K562 (cell line): ENCODE measurements at regions not wholly inside any gene's neighbourhood (a gene's known extent, or its start where the extent isn't known, plus 50 kb on each side); places are given as distances from the start of the nearest gene placed in this dataset.

Experiments used
- ATAC-seq: fragments of 200-7000 bp; cut with Tn5 transposase; 3 replicates; pipeline ENCODE4 v1.9.1; 2020; ENCODE audit warnings: moderate library complexity
- BruUV-seq: library from RNA; stranded (reverse); fragments of 400-500 nt; replicated peaks from 2 replicates; lab custom pipeline; 2021; lab: Mats Ljungman, UMichigan
- CTCF ChIA-PET: fragments of 300-600 bp; formaldehyde crosslinking; extraction: SDS; loops from one replicate; lab custom pipeline; 2021; ENCODE audit warnings: low intra/inter-chr PET ratio; lab: Yijun Ruan, JAX
- POLR2A ChIA-PET: fragments of 300-600, 350-650 bp; sonication (Branson Sonifier 250); formaldehyde crosslinking; extraction: SDS; loops from one replicate; lab custom pipeline; 2021; ENCODE audit warnings: antibody characterized with exemption, inconsistent platforms; lab: Yijun Ruan, JAX
- DNase-seq, 4 experiments: peaks; one replicate each; pipeline versions ENCODE4 v3.0.0 to v3.0.0-alpha.2; 2011 to 2018; ENCODE audit warnings: low spot score in 3 of 4, mixed read lengths in 3 of 4; ENCODE audit errors: extremely low read depth in 1 of 4
- FAIRE-seq: peaks from 2 replicates; lab custom pipeline; 2011; peaks lifted over from hg19 to GRCh38; lab: Jason Lieb, UNC
- H2AFZ ChIP-seq: 2 replicates; pipeline ENCODE4 v1.6.0; 2011; ENCODE audit warnings: low read depth, low read length, control low read depth, inconsistent platforms
- H3K27ac ChIP-seq: fragments of 200-600 bp; 3 replicates; pipeline ENCODE4 v1.8.0; 2011; ENCODE audit warnings: low read depth, mild to moderate bottlenecking, control low read depth, inconsistent platforms, low read length, moderate library complexity, mixed read lengths; ENCODE audit errors: extremely low read depth
- H3K27me3 ChIP-seq, 2 experiments: fragments of 300-600 bp in 1 of 2; 2 replicates in 1 of 2; 3 replicates in 1 of 2; pipeline versions ENCODE4 v1.6.0 to v1.8.0; 2011; ENCODE audit warnings: inconsistent platforms in 2 of 2, low read length in 2 of 2, mild to moderate bottlenecking in 1 of 2, mixed read lengths in 1 of 2, moderate library complexity in 1 of 2; ENCODE audit not compliant: control insufficient read depth in 2 of 2, insufficient read depth in 2 of 2
- H3K36me3 ChIP-seq: fragments of 300-600 bp; 3 replicates; pipeline ENCODE4 v1.8.0; 2011; ENCODE audit warnings: mild to moderate bottlenecking, low read length, inconsistent platforms; ENCODE audit not compliant: control insufficient read depth, insufficient read depth
- H3K4me1 ChIP-seq, 2 experiments: fragments of 200-600 bp in 1 of 2; replicated peaks in 1 of 2; 2 replicates in 1 of 2; 3 replicates in 1 of 2; pipeline versions ENCODE4 v1.5.1 to v1.8.0; 2011; ENCODE audit warnings: inconsistent platforms in 2 of 2, low read length in 2 of 2, mild to moderate bottlenecking in 1 of 2, mixed read lengths in 1 of 2, moderate library complexity in 1 of 2; ENCODE audit not compliant: control insufficient read depth in 2 of 2, insufficient read depth in 2 of 2
- H3K4me2 ChIP-seq: 2 replicates; pipeline ENCODE4 v1.6.1; 2011; ENCODE audit warnings: low read length, control low read depth, inconsistent platforms, mixed read lengths; ENCODE audit not compliant: insufficient read depth
- H3K4me3 ChIP-seq: fragments of 200-600 bp; sonication (generic), shearing (Covaris generic); 2 replicates; pipeline ENCODE4 v1.5.1; 2016; ENCODE audit warnings: control low read depth, inconsistent platforms
- H3K79me2 ChIP-seq: fragments of 200-600 bp; 3 replicates; pipeline ENCODE4 v1.8.0; 2011; ENCODE audit warnings: low read length, inconsistent platforms; ENCODE audit not compliant: control insufficient read depth, insufficient read depth
- H3K9ac ChIP-seq, 2 experiments: 2 replicates each; pipeline versions ENCODE4 v1.6.0 to v1.6.1; 2011; ENCODE audit warnings: low read depth in 2 of 2, low read length in 2 of 2, control low read depth in 1 of 2, inconsistent platforms in 1 of 2, mild to moderate bottlenecking in 1 of 2, mixed read lengths in 1 of 2; ENCODE audit not compliant: insufficient read depth in 1 of 2
- H3K9me1 ChIP-seq: one replicate; pipeline ENCODE4 v1.6.0; 2011; ENCODE audit warnings: inconsistent platforms, mild to moderate bottlenecking, low read length, moderate library complexity; ENCODE audit not compliant: control insufficient read depth, insufficient read depth
- H3K9me3 ChIP-seq: replicated peaks from 2 replicates; pipeline ENCODE4 v1.5.1; 2011; ENCODE audit warnings: low read depth, low read length, inconsistent platforms; ENCODE audit not compliant: control insufficient read depth, insufficient read depth
- H4K20me1 ChIP-seq: replicated peaks from 2 replicates; pipeline ENCODE4 v1.6.1; 2011; ENCODE audit warnings: low read length, inconsistent platforms, mixed read lengths; ENCODE audit not compliant: control insufficient read depth, insufficient read depth
- CREB1 ChIP-seq, 2 experiments: sonication (generic) in 1 of 2; formaldehyde crosslinking in 1 of 2; IDR thresholded peaks; 2 replicates each; pipeline versions ENCODE4 v1.6.1 to v1.8.0; 2012 to 2022; ENCODE audit warnings: inconsistent platforms in 1 of 2, mild to moderate bottlenecking in 1 of 2, missing genetic modification reagents in 1 of 2, moderate library complexity in 1 of 2
- EGR1 ChIP-seq: fragments of 450-650 bp; conservative IDR thresholded peaks from 2 replicates; pipeline ENCODE4 v1.6.1; 2017; ENCODE audit warnings: mild to moderate bottlenecking
- GABPA ChIP-seq: fragments of 200-800 bp; sonication (Bioruptor generic); conservative IDR thresholded peaks from 2 replicates; pipeline ENCODE4 v1.6.1; 2016; ENCODE audit warnings: low read depth, missing genetic modification characterization, missing compliant biosample characterization
- HIVEP1 ChIP-seq: fragments of 250-450 bp; sonication (Bioruptor Pico); IDR thresholded peaks from 2 replicates; pipeline ENCODE4 v1.4.0; 2020; ENCODE audit warnings: mild to moderate bottlenecking
- NR2C1 ChIP-seq, 2 experiments: fragments of 450-650 bp; IDR thresholded peaks; 2 replicates each; pipeline ENCODE4 v1.6.1; 2017; ENCODE audit warnings: mild to moderate bottlenecking in 2 of 2, antibody characterized with exemption in 1 of 2, inconsistent platforms in 1 of 2, missing compliant biosample characterization in 1 of 2, missing genetic modification characterization in 1 of 2
- RBBP5 ChIP-seq: fragments of 200-600 bp; sonication (generic); IDR thresholded peaks from 2 replicates; pipeline ENCODE4 v1.6.1; 2012; ENCODE audit warnings: borderline replicate concordance, mild to moderate bottlenecking, low read length, control low read depth, inconsistent platforms; ENCODE audit not compliant: insufficient read depth, poor library complexity, severe bottlenecking
- SRF ChIP-seq, 2 experiments: fragments of 250-450, 450-650 bp in 1 of 2; sonication (Bioruptor Pico) in 1 of 2; sonication (generic) in 1 of 2; formaldehyde crosslinking; IDR thresholded peaks; 2 replicates each; pipeline versions ENCODE4 v1.5.0 to v1.5.1; 2020 to 2022; ENCODE audit warnings: mild to moderate bottlenecking in 1 of 2, missing genetic modification reagents in 1 of 2
- ZNF212 ChIP-seq: fragments of 450-650 bp; formaldehyde crosslinking; IDR thresholded peaks from 2 replicates; pipeline ENCODE4 v1.4.0; 2020; ENCODE audit warnings: mild to moderate bottlenecking
- ZNF707 ChIP-seq: fragments of 250-450 bp; sonication (Bioruptor Pico); conservative IDR thresholded peaks from 2 replicates; pipeline ENCODE4 v1.8.0; 2022; ENCODE audit warnings: inconsistent platforms, mild to moderate bottlenecking, moderate library complexity
- whole genome bisulfite sequencing: fragments of 100-300 bp; shearing (Covaris generic); methylation state at CpG from one replicate; pipeline ENCODE4 v1.1.6; 2016; ENCODE audit warnings: low coverage, mixed read lengths; ENCODE audit not compliant: insufficient coverage; ENCODE audit errors: missing lambda C conversion rate; 5-methylcytosine and 5-hydroxymethylcytosine counted together
- in situ Hi-C: fragments of 300-500 bp; cut with MboI; formaldehyde crosslinking; loops from 4 replicates; pipeline ENCODE4 v1.15.0; 2018; ENCODE audit warnings: inconsistent platforms, mixed read lengths
- intact Hi-C: fragments of 100-400 bp; cut with micrococcal nuclease; formaldehyde crosslinking; loops from 2 replicates; pipeline ENCODE4 v1.14.2; 2022
- TF ChIP-seq, protein P1 (sequence below): fragments of 450-650 bp; formaldehyde crosslinking; conservative IDR thresholded peaks from 2 replicates; pipeline ENCODE4 v1.4.0; 2022; ENCODE audit warnings: mild to moderate bottlenecking, missing genetic modification characterization
- TF ChIP-seq, protein P2 (sequence below): sonication (generic); formaldehyde crosslinking; IDR thresholded peaks from 2 replicates; pipeline ENCODE4 v1.9.0; 2022; ENCODE audit warnings: mild to moderate bottlenecking, missing genetic modification reagents
- TF ChIP-seq, protein P3 (sequence below), 2 experiments: IDR thresholded peaks in 1 of 2; conservative IDR thresholded peaks in 1 of 2; 2 replicates each; pipeline ENCODE4 v1.6.1; 2016; ENCODE audit warnings: low read depth in 2 of 2, mild to moderate bottlenecking in 1 of 2, missing compliant biosample characterization in 1 of 2, missing genetic modification characterization in 1 of 2, moderate library complexity in 1 of 2
- TF ChIP-seq, protein P4 (sequence below): fragments of 450-650 bp; IDR thresholded peaks from 2 replicates; pipeline ENCODE4 v1.6.1; 2016; ENCODE audit warnings: borderline replicate concordance

DNA sequence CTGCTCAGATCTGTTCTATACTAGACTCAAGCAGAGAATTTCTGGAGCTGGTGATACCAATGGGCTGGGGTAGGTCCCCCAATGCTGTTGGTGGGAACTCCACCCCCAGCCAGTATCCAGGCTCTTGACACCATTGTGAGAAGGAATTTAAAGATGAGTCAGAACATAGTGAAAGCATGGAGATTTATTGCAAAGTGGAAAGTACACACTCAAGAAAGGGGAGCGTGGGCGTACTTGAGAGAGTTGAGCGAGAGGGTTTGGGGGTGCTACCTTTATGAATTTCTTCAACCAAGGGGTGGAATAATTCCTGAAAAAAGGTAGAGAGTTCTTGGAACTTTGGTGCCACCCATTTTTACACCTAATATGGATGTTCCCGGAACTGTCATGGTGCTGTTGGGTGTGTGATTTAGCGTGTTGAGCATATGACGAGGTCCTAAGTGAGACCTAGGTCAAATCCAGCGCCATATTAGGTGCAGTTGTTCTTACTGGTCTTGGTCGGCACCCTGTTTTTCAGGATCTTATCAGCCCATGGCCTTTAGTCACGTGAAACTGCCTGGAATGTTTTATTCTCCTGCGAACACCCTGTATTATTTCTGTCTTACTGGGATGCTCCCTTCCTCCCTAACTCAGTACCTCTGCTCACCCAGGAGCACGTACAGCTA, 122.0 kb upstream of the AHR start:
- Histone ChIP-seq H4K20me1 (no peaks in the 10 kb centered on the region), H3K36me3 (no peaks in the 10 kb centered on the region), H3K9me3 (no peaks in the 10 kb centered on the region; the same call in none of the 2 replicates), H3K9me1 (no peaks in the 10 kb centered on the region), H3K4me3 (no peak overlapping the region), H3K9ac (no peak overlapping the region), H3K27me3 (no peaks in the 10 kb centered on the region), H3K4me1 (no peaks in the 10 kb centered on the region), H3K79me2 (no peaks in the 10 kb centered on the region), H2AFZ (0 out of 2 replicates have a peak overlapping the region, but pooled peaks have one; percentile 41), H3K4me2 (no peak overlapping the region), H3K27ac (no peak overlapping the region)
- FAIRE-seq, result no peak
- ATAC-seq, result no peak
- POLR2A ChIA-PET, result interaction anchor here (0.7 kb wide), 1 partner anchor 14 kb away, joined by 3 read pairs; no protein-coding TSS in a partner anchor
- no peak for DNase-seq
- 19% methylated on average over 11 of the region's 11 CpGs for WGBS
- BruUV-seq, result no TSS peak
- CTCF ChIA-PET, result no interaction called here
- intact Hi-C loops, result no loop called here
- in situ Hi-C loops, result no loop called here
- TF ChIP-seq, protein P1, sequence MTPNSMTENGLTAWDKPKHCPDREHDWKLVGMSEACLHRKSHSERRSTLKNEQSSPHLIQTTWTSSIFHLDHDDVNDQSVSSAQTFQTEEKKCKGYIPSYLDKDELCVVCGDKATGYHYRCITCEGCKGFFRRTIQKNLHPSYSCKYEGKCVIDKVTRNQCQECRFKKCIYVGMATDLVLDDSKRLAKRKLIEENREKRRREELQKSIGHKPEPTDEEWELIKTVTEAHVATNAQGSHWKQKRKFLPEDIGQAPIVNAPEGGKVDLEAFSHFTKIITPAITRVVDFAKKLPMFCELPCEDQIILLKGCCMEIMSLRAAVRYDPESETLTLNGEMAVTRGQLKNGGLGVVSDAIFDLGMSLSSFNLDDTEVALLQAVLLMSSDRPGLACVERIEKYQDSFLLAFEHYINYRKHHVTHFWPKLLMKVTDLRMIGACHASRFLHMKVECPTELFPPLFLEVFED, result no peak
- no peak for TF ChIP-seq ZNF707 (CRISPR knock-in tag)
- TF ChIP-seq HIVEP1 (CRISPR knock-in tag), result no peak
- 0 out of 2 replicates have a peak, but pooled peaks have one; percentile 16 for TF ChIP-seq GABPA (tag)
- TF ChIP-seq, protein P2, sequence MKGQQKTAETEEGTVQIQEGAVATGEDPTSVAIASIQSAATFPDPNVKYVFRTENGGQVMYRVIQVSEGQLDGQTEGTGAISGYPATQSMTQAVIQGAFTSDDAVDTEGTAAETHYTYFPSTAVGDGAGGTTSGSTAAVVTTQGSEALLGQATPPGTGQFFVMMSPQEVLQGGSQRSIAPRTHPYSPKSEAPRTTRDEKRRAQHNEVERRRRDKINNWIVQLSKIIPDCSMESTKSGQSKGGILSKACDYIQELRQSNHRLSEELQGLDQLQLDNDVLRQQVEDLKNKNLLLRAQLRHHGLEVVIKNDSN (CRISPR knock-in tag), result no peak
- no peak for TF ChIP-seq ZNF212
- TF ChIP-seq SRF (CRISPR knock-in tag; IDR thresholded peaks at IDR 0.05), result 0 out of 4 replicates have a peak, but pooled peaks of 1 of the 2 experiments have one; percentile 20
- TF ChIP-seq, protein P3, sequence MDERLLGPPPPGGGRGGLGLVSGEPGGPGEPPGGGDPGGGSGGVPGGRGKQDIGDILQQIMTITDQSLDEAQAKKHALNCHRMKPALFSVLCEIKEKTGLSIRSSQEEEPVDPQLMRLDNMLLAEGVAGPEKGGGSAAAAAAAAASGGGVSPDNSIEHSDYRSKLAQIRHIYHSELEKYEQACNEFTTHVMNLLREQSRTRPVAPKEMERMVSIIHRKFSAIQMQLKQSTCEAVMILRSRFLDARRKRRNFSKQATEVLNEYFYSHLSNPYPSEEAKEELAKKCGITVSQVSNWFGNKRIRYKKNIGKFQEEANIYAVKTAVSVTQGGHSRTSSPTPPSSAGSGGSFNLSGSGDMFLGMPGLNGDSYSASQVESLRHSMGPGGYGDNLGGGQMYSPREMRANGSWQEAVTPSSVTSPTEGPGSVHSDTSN (CRISPR knock-in tag; IDR thresholded peaks at IDR 0.05; ENCODE audit: low read depth), result no peak
- TF ChIP-seq, protein P3 (tag; conservative IDR thresholded peaks at IDR 0.05; ENCODE audit: low read depth), result peak; percentile 61
- no peak for TF ChIP-seq RBBP5
- TF ChIP-seq, protein P4, sequence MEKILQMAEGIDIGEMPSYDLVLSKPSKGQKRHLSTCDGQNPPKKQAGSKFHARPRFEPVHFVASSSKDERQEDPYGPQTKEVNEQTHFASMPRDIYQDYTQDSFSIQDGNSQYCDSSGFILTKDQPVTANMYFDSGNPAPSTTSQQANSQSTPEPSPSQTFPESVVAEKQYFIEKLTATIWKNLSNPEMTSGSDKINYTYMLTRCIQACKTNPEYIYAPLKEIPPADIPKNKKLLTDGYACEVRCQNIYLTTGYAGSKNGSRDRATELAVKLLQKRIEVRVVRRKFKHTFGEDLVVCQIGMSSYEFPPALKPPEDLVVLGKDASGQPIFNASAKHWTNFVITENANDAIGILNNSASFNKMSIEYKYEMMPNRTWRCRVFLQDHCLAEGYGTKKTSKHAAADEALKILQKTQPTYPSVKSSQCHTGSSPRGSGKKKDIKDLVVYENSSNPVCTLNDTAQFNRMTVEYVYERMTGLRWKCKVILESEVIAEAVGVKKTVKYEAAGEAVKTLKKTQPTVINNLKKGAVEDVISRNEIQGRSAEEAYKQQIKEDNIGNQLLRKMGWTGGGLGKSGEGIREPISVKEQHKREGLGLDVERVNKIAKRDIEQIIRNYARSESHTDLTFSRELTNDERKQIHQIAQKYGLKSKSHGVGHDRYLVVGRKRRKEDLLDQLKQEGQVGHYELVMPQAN, result no peak
- TF ChIP-seq EGR1, result 0 out of 2 replicates have a peak, but pooled peaks have one; percentile 31
- TF ChIP-seq CREB1 (IDR thresholded peaks at IDR 0.05), result no peak
- no peak for TF ChIP-seq CREB1 (CRISPR knock-in tag; IDR thresholded peaks at IDR 0.05)
- TF ChIP-seq NR2C1 (IDR thresholded peaks at IDR 0.05), result no peak
- TF ChIP-seq NR2C1 (tag; IDR thresholded peaks at IDR 0.05), result peak; percentile 51; the same call in 1 of the 2 replicates
